ENCODE measurements at regions not wholly inside any gene's neighbourhood (a gene's known extent, or its start where the extent isn't known, plus 50 kb on each side); places are given as distances from the start of the nearest gene placed in this dataset.

DNA sequence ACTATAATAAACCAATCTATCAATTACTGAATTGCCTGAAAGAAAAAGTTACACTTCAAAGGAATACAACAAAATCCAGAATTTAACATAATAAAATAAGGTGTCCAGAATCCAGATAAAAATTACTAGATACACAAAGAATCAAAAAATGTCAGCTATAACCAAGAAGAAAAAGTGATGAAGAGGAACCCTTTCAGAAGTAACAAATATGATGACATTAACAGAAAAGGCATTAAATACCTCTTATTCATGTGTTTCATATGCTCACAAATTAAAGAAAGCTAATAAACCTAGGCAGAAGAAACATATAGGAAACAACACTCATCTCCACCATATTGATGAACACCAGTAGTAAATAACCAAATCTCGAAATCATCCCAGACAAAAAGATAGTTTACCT lies 722.8 kb downstream of the ADCYAP1 start:
- TF ChIP-seq POLR2A (IDR thresholded peaks at IDR 0.05) (no peak), POLR2AphosphoS5 (IDR thresholded peaks at IDR 0.05; ENCODE audit: insufficient read depth in 1 of 2, low read depth in 1 of 2) (no peak)
- TF ChIP-seq, protein P1, sequence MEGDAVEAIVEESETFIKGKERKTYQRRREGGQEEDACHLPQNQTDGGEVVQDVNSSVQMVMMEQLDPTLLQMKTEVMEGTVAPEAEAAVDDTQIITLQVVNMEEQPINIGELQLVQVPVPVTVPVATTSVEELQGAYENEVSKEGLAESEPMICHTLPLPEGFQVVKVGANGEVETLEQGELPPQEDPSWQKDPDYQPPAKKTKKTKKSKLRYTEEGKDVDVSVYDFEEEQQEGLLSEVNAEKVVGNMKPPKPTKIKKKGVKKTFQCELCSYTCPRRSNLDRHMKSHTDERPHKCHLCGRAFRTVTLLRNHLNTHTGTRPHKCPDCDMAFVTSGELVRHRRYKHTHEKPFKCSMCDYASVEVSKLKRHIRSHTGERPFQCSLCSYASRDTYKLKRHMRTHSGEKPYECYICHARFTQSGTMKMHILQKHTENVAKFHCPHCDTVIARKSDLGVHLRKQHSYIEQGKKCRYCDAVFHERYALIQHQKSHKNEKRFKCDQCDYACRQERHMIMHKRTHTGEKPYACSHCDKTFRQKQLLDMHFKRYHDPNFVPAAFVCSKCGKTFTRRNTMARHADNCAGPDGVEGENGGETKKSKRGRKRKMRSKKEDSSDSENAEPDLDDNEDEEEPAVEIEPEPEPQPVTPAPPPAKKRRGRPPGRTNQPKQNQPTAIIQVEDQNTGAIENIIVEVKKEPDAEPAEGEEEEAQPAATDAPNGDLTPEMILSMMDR (IDR thresholded peaks at IDR 0.05), result no peak
